GM21723 (cell line): ENCODE measurements at regions not wholly inside any gene's neighbourhood (a gene's known extent, or its start where the extent isn't known, plus 50 kb on each side); places are given as distances from the start of the nearest gene placed in this dataset.
"Not testable (repeated sequence)": the region's sequence is repeated elsewhere in the genome, so short reads cannot be mapped to it uniquely, and the experiment has no call there.

Experiments
- ATAC-seq: cut with Tn5 transposase; IDR thresholded peaks from one replicate; pipeline ENCODE4 v1.9.1; 2021; ENCODE audit warnings: mild to moderate bottlenecking, moderate library complexity; ENCODE audit not compliant: unreplicated experiment

GRCh38 chr7:149635561-149636329 lies 137.6 kb downstream of the ZNF467 start:
- no peak for ATAC-seq

- ATAC-seq: no peak
These were observed 136.7 kb upstream of the ZNF746 start for GRCh38 chr7:149633976-149634945.

- not testable (repeated sequence) for ATAC-seq
These were observed 130.9 kb upstream of the ZNF746 start for GRCh38 chr7:149628361-149629149.

- no peak for ATAC-seq
These were observed 130.3 kb upstream of the ZNF746 start for GRCh38 chr7:149627911-149628310.

DNA sequence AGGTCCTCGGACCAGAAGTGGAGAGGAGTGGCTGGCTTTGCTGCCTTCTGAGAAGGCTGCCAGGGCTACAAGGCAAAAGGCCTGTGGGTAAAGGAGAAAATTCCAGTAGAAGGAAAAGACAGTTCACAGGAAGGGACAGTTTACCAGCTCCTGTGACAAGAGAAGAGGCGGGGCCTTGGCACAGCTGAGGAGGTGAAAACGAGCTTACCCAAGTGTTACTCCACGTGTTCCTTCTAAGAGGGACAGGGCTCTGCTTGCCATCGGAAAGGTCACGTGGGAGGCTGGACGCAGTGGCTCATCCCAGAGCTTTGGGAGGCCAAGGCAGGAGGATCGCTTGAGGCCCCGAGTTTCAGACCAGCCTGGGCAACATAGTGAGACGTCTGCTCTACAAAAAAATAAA lies 129.4 kb upstream of the ZNF746 start:
- no peak for ATAC-seq

DNA sequence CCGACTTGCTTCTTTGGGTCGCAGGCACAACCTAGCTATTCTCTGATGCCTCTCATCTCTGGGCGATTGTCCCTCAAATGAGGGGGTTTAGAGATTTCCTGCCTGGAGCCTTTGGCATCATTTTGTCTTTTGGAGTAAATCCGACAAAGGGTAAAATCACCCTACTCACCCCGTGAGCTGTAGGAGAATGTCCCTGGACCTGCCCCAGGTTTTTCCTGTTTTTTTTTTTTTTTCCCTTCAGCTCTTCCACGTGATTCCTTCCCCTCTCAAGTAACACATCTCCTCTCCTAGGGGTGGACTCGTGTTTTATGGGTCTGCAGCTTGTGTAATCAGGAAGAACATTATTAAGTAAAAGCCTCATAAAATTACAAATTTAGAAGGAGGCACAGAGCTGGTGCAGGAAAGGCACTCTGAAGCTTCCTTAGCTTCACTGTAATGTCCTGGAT lies 128.4 kb upstream of the ZNF746 start:
- no peak for ATAC-seq

GRCh38 chr7:149625340-149625946 lies 127.8 kb upstream of the ZNF746 start:
- ATAC-seq: no peak

- ATAC-seq: peak; percentile 85
These were observed 127.1 kb upstream of the ZNF746 start for GRCh38 chr7:149624419-149625339.

DNA sequence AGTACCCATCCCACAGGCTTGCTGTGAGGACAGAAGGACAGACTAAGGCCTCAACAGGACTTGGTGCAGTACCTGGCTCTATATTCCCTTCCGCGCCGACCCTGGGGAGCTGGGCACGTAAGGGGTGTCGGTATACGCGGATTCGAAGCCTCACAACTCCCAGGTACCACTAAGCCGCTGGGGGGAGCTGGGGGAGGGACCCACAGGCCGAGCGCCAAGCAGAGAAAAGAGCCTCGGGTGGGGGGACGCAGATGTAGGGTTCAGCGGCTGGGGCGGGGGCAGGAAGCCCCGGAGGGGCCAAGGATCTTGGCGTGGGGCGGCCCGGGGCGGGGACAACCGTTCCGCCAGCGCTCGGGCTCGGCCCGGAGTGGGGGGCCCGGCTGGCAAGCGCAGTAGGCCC lies 126.4 kb upstream of the ZNF746 start:
- peak; percentile 18 for ATAC-seq

GRCh38 chr7:149623262-149623997 lies 125.8 kb upstream of the ZNF746 start:
- not testable (repeated sequence) for ATAC-seq

DNA sequence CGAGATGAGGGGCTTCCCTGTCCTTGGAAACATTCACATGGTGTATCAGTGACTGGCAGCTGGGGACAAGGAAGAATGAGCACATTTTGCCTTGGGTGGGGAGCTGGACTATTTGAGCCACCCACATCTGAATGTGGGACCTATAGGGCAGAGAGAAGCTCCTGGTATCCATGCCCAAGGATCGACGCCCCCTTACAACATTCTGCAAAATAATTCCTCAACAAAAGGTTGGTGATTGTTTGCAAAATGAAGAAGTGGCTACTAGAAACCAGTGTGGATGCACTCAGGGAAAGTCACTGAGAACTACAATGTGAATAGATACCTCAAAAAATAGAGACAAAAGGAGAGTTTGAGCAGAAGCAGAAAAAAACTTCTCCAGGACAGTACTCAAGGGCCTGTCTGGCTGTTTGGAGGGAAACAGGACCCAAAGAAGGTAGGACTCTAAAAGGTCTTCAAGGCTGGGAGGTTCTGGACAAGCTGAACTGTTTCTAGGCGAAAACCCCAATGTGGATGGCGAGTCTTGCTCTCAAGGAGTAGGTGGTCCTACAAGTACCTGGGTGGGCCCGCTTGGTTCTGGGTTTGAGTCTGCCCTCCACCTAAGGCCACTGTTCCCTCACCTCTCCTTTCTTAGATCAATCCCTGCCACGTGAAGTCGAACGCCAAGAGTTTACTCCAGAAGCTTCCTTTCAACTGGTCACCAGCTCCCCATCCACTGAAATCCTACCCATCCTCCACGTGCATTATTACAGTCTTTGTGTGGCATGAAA lies 125.0 kb upstream of the ZNF746 start:
- ATAC-seq: no peak

- no peak for ATAC-seq
These were observed 124.2 kb upstream of the ZNF746 start for GRCh38 chr7:149621776-149622175.

DNA sequence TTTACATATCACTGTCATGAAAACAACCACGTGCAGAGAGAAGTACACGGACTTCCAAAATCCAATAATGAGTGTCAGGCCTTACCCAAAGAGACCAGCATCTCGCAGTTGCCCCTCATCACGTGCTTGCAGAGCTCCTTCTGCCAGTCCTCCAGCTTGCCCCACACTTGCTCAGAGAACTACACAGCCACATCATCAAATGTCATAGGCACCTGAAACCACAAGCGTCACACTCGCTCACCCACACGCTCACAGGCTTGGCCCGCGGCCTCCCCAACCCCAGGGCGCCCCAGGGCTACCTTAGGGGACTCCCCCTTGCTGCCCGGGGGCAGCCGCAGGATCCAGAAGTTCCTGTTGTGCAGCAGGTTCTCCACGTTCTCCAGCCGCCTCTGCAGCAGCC lies 123.4 kb upstream of the ZNF746 start:
- ATAC-seq: peak; percentile 52

GRCh38 chr7:149616898-149617297 lies 119.3 kb upstream of the ZNF746 start:
- ATAC-seq: no peak

DNA sequence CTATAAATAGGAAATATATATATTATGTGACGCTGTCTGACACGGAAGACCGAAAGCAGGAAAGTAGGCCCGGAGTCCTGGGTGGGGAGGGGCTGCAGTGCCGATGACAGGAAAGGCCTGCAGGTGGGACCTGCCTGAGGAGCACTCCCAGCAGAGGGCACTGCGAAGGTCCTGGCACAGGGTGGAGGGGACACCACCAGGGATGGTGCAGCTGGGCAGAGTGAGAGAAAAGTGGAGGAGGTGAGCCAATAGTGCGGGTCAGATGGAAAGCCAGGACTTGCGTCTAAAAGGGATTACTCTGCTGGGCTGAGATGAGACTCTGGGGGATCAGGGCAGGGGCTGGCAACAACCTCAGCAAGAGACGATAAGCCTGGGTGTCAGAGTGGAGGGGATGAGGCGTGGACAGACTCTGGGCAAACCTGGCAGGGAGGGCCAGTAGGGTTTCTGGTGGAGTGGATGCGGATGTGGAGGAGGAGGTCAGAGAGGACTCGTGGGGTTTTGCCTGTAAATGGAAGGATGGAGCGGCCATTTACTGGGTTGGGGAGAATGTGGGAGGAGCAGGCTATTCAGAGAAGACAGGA lies 118.2 kb upstream of the ZNF746 start:
- ATAC-seq: no peak

DNA sequence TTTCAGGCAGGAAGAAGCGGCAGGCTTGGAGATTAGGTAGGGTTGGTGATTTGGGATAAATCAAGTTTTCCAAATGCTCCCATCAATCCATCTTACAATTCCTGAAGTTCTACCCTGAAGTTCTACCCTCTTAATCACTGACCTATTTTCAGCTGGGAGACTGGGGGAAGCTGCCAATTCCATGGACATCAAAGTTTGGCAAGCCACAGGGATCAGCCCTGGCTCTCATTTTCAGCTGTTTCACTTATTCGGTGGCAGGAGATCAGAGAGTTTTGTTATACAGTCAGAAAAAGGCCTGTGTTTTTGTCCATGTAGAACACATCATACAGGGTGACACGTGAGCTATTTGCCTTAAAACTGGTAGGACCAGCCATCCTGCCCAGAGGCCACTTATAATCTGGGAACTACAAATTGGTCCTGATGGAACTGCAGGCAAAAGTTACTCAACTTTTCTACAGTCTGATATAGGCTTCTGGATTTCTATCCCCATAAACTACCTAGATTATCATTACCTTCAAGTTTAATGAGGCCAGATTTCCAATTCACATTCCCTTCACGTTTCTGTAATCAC lies 112.9 kb upstream of the ZNF746 start:
- ATAC-seq: no peak

- no peak for ATAC-seq
These were observed 110.6 kb upstream of the ZNF746 start for GRCh38 chr7:149608168-149608567.
